Tibial nerve (tissue), 4 donors: ENCODE measurements at regions not wholly inside any gene's neighbourhood (a gene's known extent, or its start where the extent isn't known, plus 50 kb on each side); places are given as distances from the start of the nearest gene placed in this dataset.
A peak's percentile ranks its signal among the peaks of the same experiment; 100 is the strongest.
"Not testable (repeated sequence)": the region's sequence is repeated elsewhere in the genome, so short reads cannot be mapped to it uniquely, and the experiment has no call there.

ENCODE experiments used
- DNase-seq, 2 donors: peaks; one replicate each; pipeline ENCODE4 v3.0.0-alpha.2; 2019; ENCODE audit warnings: low spot score in 2 of 2
- H3K27ac ChIP-seq, 4 donors: fragments of 200-600 bp; sonication (generic) in 3 of 4; one replicate each; pipeline ENCODE4 v1.5.1; 2017 to 2019; ENCODE audit warnings: mild to moderate bottlenecking in 1 of 4
- H3K27me3 ChIP-seq, 2 donors: fragments of 200-600 bp; sonication (generic) in 1 of 2; one replicate each; pipeline versions ENCODE4 v1.5.1 to v1.6.0; 2017 to 2019
- H3K36me3 ChIP-seq, 3 donors: fragments of 200-600 bp; sonication (generic); one replicate each; pipeline ENCODE4 v1.5.1; 2018 to 2019
- H3K4me1 ChIP-seq, 4 donors: fragments of 200-600 bp; sonication (generic) in 3 of 4; one replicate each; pipeline ENCODE4 v1.5.1; 2017 to 2019
- H3K4me3 ChIP-seq, 4 donors: fragments of 200-600 bp; sonication (generic) in 3 of 4; one replicate each; pipeline ENCODE4 v1.5.1; 2017 to 2019; ENCODE audit warnings: mild to moderate bottlenecking in 1 of 4, moderate library complexity in 1 of 4
- H3K9me3 ChIP-seq, 4 donors: fragments of 200-600 bp; sonication (generic) in 3 of 4; one replicate each; pipeline ENCODE4 v1.5.1; 2017 to 2019
- EP300 ChIP-seq, 2 donors: sonication (generic); formaldehyde crosslinking; IDR thresholded peaks; one replicate each; pipeline ENCODE4 v1.6.1; 2017; ENCODE audit warnings: antibody characterized with exemption in 2 of 2, mild to moderate bottlenecking in 1 of 2
- POLR2A ChIP-seq, 2 donors: fragments of 450-650 bp; IDR thresholded peaks; one replicate each; pipeline ENCODE4 v1.6.1; 2017; ENCODE audit warnings: antibody characterized with exemption in 2 of 2, mild to moderate bottlenecking in 2 of 2, moderate library complexity in 2 of 2
- WGBS, 2 donors: methylation state at CpG; one replicate each; pipeline ENCODE4 v1.1.5; 2018; 5-methylcytosine and 5-hydroxymethylcytosine counted together
- TF ChIP-seq, protein P1 (sequence below), 5 experiments: fragments of 200-600 bp in 3 of 5; fragments of 450-650 bp in 2 of 5; sonication (generic) in 3 of 5; IDR thresholded peaks; one replicate each; pipeline ENCODE4 v1.5.1; 2016 to 2019; ENCODE audit warnings: antibody characterized with exemption in 5 of 5, mild to moderate bottlenecking in 3 of 5, moderate library complexity in 2 of 5

DNA sequence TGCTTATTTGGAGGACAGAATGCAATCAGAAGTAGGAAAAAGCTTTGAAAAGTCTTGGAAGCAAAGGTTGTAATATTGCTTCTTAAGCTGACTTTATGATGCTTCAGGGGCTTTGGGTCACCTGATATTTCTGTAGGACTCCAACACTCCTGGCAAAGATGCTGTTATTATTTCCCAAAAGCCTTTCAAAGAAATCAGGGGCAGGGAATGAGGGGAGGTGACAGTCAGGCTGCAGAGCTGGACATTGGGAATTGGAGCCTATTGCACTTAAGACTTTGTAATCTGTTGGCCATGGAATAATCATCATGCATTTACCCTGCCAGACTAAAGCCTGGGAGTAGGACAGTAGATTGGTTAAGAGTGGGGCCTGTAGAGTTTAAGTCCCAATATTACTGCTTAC, 168.3 kb upstream of the IL12B start:
- Histone ChIP-seq H3K4me3 (no peak overlapping the region), H3K27ac (no peak overlapping the region), H3K4me1 (no peaks in the 10 kb centered on the region), H3K36me3 (no peaks in the 10 kb centered on the region), H3K9me3 (no peaks in the 10 kb centered on the region), H3K27me3 (no peaks in the 10 kb centered on the region)
- TF ChIP-seq EP300 (IDR thresholded peaks at IDR 0.05) (no peak), POLR2A (IDR thresholded peaks at IDR 0.05) (no peak)
- TF ChIP-seq, protein P1, sequence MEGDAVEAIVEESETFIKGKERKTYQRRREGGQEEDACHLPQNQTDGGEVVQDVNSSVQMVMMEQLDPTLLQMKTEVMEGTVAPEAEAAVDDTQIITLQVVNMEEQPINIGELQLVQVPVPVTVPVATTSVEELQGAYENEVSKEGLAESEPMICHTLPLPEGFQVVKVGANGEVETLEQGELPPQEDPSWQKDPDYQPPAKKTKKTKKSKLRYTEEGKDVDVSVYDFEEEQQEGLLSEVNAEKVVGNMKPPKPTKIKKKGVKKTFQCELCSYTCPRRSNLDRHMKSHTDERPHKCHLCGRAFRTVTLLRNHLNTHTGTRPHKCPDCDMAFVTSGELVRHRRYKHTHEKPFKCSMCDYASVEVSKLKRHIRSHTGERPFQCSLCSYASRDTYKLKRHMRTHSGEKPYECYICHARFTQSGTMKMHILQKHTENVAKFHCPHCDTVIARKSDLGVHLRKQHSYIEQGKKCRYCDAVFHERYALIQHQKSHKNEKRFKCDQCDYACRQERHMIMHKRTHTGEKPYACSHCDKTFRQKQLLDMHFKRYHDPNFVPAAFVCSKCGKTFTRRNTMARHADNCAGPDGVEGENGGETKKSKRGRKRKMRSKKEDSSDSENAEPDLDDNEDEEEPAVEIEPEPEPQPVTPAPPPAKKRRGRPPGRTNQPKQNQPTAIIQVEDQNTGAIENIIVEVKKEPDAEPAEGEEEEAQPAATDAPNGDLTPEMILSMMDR (IDR thresholded peaks at IDR 0.05), result no peak
- DNase-seq, result no peak

- not testable (repeated sequence) for H3K36me3 ChIP-seq, DNase-seq, H3K4me3 ChIP-seq, H3K9me3 ChIP-seq, H3K27me3 ChIP-seq, H3K27ac ChIP-seq
- peaks cover 0 to 15% (median 0%) of the 10 kb centered on the region in 4 donors for H3K4me1 ChIP-seq
- WGBS, 2 donors, result 95 to 97% methylated on average over 4 of the region's 4 CpGs
These were observed 171.8 kb upstream of the IL12B start for GRCh38 chr5:159502116-159502515.

DNA sequence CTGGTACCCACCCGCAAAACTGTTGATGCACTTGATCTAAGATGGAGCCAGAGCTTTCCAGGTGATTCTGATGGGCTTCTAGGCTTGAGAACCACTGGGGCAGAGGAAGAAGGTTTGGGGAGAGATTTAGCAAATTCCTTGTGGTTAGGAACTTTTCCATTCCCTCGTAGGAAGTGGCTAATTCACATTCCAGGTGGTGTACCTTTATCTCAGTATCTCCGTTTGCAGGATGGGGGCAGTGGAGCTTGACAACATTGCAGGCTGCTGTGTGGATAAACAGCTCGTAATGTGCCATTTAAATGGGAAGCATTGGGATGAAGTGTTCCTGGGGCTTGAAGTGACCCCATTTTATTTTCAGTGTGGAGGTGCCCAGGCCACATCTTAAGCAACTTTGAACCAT, 172.9 kb upstream of the IL12B start:
- DNase-seq, result no peak
- H3K27me3 ChIP-seq, result no peaks in the 10 kb centered on the region
- no peak overlapping the region for H3K27ac ChIP-seq
- TF ChIP-seq POLR2A (IDR thresholded peaks at IDR 0.05), result no peak
- TF ChIP-seq, protein P1 (IDR thresholded peaks at IDR 0.05), result no peak
- no peak for TF ChIP-seq EP300 (IDR thresholded peaks at IDR 0.05)
- no peak overlapping the region for H3K4me3 ChIP-seq
- H3K36me3 ChIP-seq, result no peaks in the 10 kb centered on the region
- 88 to 92% methylated on average over 4 of the region's 4 CpGs for WGBS, 2 donors
- peaks cover 0 to 15% (median 0%) of the 10 kb centered on the region in 4 donors for H3K4me1 ChIP-seq
- H3K9me3 ChIP-seq, result no peaks in the 10 kb centered on the region

GRCh38 chr5:159504106-159504856, 174.0 kb upstream of the IL12B start:
- WGBS, 2 donors, result 29 to 32% methylated on average over 2 of the region's 2 CpGs
- Histone ChIP-seq H3K27me3 (no peaks in the 10 kb centered on the region), H3K9me3 (no peaks in the 10 kb centered on the region), H3K36me3 (no peaks in the 10 kb centered on the region), H3K4me3 (no peak overlapping the region), H3K27ac (peak overlapping the region in 2 of 4 donors; percentile 2 to 41), H3K4me1 (peaks cover 0 to 15% (median 0%) of the 10 kb centered on the region in 4 donors)
- TF ChIP-seq EP300 (IDR thresholded peaks at IDR 0.05) (no peak), POLR2A (IDR thresholded peaks at IDR 0.05) (no peak)
- TF ChIP-seq, protein P1 (IDR thresholded peaks at IDR 0.05), result no peak
- DNase-seq, result no peak

DNA sequence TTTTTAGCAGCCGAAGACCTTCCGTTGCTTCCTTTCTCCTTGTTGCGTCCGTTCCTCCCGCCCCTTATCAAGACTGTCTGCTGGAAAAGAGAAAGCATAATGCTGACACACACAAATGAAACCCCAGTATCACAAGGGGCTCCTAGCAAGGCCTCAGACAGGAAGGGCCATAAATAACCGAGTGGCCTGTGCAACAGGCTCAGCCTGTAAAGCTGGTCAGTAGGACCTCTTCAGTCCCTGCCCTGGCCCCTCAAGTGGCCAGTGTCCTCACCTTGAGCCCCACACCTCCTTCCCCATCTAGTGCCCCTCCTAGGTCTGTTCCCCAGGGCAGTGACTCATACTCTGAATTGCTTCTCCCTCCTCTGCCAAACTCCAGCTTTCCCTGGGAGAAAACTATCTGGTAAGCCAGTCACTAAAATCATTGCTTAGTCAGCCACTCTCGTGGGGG, 174.6 kb upstream of the IL12B start:
- DNase-seq, result peak in 1 of 2 donors; percentile 26
- peaks cover 0 to 15% (median 0%) of the 10 kb centered on the region in 4 donors for H3K4me1 ChIP-seq
- TF ChIP-seq, protein P1 (IDR thresholded peaks at IDR 0.05), result no peak
- TF ChIP-seq POLR2A (IDR thresholded peaks at IDR 0.05) (no peak), EP300 (IDR thresholded peaks at IDR 0.05) (peak in 1 of 2 donors; percentile 10)
- peak overlapping the region in 2 of 4 donors; percentile 41 to 52 for H3K27ac ChIP-seq
- H3K27me3 ChIP-seq, result no peaks in the 10 kb centered on the region
- no peaks in the 10 kb centered on the region for H3K36me3 ChIP-seq
- no peak overlapping the region for H3K4me3 ChIP-seq
- H3K9me3 ChIP-seq, result no peaks in the 10 kb centered on the region
- whole genome bisulfite sequencing, 2 donors, result 8 to 11% methylated on average over 7 of the region's 7 CpGs
